Left ventricle myocardium superior (tissue), 1 donor: ENCODE measurements at regions not wholly inside any gene's neighbourhood (a gene's known extent, or its start where the extent isn't known, plus 50 kb on each side); places are given as distances from the start of the nearest gene placed in this dataset.
"Not testable (repeated sequence)": the region's sequence is repeated elsewhere in the genome, so short reads cannot be mapped to it uniquely, and the experiment has no call there.

Experiments
- ATAC-seq: fragments of 200-7000 bp; cut with Tn5 transposase; one replicate; pipeline ENCODE4 v1.9.1; 2020; ENCODE audit warnings: mild to moderate bottlenecking, moderate library complexity
- DNase-seq: peaks from one replicate; pipeline ENCODE4 v3.0.0-alpha.2; 2020
- intact Hi-C: fragments of 100-400 bp; cut with micrococcal nuclease; formaldehyde crosslinking; loops from one replicate; pipeline ENCODE4 v1.11.0; 2022
- donor health status: DM: no; HTN: yes; CAD: no; lungs with severe emphysema.

DNA sequence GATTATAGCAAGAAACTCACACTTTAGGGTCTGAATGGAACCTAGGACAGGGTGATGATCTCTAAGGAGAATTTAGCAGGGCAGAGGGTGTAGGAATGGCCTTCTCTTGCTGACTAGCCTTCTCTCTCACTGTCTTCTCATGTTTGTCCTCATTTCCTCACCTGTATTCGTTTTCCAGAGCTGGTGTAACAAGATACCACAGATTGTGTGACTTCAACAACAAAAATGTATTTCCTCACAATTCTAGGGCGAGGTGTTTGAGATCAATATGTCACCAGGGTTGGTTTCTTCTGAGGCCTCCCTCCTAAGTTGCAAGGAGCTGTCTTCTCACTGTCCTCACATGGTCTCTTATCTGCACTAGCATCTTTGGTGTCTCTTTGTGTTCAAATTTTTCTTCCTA is 177.9 kb upstream of the C1orf87 start:
- intact Hi-C loops, result no loop called here
- ATAC-seq (no peak), DNase-seq (no peak)

DNA sequence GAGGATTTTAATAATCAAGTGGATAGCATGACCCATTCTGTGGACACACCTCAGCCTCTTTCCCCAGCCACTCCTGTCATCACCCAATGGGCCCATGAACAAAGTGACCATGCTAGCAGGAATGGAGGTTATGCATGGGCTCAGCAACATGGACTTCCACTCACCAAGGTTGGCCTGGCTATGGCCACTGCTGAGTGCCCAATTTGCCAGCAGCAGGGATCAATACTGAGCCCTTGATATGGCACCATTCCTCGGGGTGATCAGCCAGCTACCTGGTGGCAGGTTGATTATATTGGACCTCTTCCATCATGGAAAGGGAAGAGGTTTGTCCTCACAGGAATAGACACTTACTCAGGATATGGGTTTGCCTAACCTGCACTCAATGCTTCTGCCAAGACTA is 173.9 kb upstream of the C1orf87 start:
- intact Hi-C loops, ATAC-seq, DNase-seq: not testable (repeated sequence)

DNA sequence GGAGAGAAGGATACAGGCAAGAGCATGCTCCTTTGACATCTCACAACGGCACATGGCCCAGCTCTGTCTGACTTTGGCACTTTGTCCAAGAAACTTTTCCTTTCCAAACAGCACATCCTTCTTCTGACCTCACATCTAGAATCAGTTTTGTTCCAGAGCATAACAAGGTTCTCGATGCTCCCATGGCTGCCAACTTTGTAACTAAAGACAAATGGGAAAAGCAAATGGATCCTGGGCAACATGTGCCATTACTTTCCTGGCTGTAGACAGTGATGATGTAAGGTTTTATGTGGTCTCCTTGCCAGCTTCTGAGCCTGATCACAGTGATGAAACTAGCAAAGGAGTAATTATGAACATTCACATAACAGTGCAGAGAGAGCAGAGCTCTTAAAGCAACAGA is 171.8 kb upstream of the C1orf87 start:
- ATAC-seq (no peak), DNase-seq (no peak)
- intact Hi-C loops, result no loop called here

DNA sequence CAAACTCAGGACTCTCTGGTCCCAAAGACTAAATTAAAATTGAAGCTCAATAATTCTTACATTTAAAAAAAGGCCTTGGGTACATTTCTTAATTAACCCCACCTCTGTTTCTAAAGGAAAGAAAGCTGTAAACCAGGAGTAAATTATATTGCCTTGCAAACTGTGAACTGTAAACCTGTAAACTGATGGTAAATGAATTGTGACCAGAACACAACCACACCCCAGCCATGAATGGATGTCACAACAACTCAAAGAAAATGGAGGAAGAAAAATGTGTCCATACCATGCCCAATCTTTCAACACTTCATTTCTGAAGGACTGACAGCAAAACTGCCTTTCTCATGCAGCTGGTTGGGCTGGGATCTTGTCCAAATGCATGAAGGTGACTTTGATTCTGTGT is 171.3 kb upstream of the C1orf87 start:
- intact Hi-C loops, result no loop called here
- DNase-seq, result no peak
- ATAC-seq, result no peak

DNA sequence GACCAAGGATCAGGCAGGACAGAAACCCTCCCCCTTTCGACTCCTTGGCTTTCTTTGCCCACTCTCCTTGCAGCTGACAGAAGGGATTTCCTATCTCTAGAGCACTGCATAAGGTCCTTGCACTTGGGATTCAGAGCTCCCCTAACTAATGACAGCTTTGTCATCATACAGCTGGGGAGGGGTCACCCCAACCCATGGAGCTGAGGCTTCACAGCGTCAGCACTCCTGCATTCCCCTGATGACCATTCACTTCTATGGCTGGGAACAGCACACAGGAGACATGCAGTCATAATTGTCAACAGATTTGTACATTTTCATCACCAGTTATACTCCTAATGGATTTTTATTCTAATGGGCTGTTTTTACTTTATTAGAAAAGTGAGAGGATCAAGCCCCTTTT is 161.7 kb upstream of the C1orf87 start:
- intact Hi-C loops, result no loop called here
- ATAC-seq (no peak), DNase-seq (no peak)

DNA sequence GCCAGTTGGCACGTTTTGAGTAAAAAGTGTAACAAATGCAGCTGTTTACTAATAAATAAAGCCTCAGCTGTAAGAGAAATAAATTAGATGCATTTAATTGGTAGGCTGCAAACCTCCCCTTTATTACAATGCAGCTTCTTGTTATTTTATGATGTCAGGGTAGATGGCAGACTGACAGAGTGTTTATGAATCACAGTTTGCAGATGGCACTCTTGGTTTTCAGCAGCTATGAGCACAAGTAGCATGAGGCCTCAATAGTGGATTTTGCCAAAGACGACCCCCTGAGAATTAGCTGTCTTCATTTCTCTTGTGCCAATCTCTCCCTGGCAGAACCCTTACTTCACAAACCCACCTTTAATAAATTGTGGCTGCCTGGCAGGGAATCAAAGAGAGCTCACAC is 161.2 kb upstream of the C1orf87 start:
- no peak for ATAC-seq
- no peak for DNase-seq
- intact Hi-C loops, result no loop called here

DNA sequence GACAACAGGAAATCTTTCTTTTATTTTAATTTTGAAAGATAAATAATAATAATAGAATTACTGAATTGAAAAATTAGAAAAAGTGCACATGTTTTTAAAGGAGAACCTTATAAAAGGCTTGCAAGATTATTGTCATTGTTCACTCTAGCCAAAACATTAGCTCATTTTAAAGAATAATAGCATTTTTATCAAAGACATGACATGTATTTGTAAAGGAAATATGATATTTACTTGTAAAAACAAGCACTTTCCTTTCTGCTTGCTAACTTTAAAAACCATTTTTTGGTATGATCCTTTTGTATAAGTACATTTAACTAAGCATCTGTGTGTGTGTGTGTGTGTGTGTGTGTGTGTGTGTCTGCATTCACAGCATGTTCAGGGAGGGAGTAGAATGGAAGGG is 156.3 kb upstream of the C1orf87 start:
- intact Hi-C loops, result no loop called here
- ATAC-seq (no peak), DNase-seq (no peak)

DNA sequence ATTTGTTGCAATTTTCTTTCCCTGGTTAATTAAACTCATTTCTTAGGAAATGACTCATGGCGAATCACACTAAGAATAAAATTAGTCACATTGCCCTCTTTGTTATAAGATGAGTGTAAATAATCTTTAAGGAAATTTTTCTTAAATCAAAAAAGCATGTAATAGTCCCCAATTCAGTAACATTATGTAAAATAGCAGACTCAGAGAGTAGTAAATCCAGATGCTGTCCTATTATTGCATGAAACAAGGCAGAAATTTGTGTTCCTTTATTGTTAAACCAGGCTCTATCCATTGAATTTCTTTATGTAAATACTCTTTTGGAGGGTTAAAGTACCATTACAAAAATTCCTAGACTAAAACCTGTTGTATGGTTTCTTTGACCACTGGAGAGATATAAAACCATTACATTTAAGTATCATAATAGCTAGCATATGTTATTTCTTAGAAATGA is 154.5 kb upstream of the C1orf87 start:
- intact Hi-C loops, result no loop called here
- DNase-seq, result no peak
- no peak for ATAC-seq

DNA sequence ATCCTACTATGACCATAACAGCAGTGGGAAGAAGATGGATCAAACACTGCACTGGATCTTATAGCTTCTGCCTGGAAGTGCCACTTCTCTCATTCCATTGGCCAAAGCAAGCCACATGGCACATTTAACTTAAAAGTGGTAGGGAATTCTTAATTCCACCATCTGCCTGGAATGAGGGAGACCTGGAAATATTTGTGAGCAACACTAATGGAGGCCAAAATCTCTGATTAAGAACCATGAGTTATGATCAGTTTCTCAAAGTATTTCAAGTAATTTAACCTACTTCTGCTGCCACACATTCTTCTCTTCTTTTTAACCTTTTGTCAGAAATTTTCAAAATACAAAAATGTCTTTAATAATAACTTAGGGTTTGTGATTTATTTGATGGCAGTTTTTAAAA is 154.0 kb upstream of the C1orf87 start:
- intact Hi-C loops, result no loop called here
- DNase-seq, result no peak
- no peak for ATAC-seq

DNA sequence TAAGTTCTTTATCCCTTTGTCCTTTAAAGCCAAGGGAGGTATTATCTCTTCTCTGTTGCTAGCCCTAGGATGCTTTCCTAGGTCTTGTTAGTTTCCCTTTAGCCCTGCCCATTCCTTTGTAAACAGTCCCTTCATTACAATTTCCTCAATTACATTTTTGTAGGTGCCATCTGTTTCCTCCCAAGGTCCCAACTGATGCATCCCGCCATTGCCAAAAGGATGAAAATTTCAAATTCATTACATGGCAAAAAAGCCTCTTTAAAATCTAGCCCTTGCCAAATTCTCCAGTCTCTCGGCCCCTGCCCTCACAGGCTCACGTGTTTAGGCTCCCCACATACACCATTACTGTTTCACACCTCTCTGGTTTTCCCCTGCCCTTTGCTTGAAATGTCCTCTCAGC is 151.9 kb upstream of the C1orf87 start:
- intact Hi-C loops, result no loop called here
- ATAC-seq, result no peak
- DNase-seq, result no peak

DNA sequence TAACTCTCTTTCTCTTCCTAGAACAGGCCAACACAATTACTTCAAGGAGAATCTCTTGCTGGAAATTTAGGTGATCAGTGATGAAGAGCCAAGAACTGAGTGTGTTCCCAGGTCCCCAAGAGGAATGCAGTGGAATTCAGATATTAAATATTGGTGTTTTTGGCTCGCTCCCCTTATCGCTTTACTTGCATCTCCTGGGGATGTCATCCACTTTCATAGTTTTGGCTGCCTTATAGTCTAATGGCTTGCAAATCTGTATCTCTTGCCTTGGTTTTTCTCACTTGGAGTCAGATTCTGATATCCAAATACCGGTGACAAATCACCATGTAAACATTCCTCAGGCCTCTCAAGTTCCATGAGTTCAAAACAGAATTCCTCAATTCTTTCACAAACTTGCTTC is 151.0 kb upstream of the C1orf87 start:
- DNase-seq (no peak), ATAC-seq (no peak)
- intact Hi-C loops, result no loop called here

DNA sequence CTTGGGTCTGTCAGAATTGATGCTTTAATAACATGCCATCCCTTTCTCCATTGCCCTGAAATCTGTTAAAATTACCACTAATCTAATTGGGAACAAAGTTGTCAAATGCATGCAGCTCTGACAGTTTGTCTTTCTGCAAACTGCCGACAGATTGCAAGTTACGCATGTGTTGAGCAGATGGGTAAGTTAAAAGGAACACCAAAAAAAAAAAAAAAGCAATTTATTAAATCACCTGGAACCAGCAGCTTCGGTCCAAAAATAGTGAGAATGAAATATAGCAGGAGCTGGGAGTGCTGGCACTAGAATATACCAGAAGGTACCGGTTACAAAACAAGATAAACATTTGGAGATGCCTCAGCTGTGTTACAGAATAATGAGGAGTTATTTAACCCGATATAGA is 149.6 kb upstream of the C1orf87 start:
- ATAC-seq, result no peak

DNA sequence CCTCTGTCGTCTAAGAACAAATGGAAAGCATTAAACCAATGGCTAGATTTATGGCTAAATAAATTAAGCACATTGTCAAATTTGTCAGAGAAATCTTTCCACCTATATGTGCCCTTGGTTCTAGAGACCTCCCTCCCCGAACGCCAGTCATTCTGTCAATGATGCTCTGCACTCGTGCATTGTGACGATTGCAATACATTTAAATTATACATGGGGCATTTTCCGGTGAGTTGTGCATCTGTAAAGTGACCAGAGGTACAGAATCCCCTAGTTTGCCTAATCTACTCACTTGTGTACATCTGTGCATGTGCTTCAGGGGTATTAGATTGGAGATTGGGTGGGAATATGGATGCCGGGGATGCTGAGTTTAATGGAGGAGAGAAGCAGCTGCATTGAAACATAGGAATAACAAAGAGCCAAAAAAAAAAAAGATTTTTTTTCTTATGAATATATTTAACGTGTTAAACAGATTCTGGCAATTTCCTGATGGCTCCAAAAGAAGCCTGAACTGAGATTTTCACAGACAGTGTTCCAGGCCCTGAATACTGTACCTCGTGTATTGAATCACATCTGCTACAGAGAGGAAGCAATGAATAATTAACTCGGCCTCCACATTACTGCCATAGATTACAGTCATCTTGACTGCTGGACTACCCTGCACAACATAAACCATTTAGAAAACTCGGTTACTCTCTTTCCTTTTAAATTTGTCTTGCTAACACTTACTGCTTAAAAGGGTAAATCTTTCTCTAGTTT is 149.0 kb upstream of the C1orf87 start:
- no peak for ATAC-seq
- no peak for DNase-seq
- intact Hi-C loops, result no loop called here

More for the DNA sequence above, 149.6 kb upstream of the C1orf87 start:
- no peak for DNase-seq
- intact Hi-C loops, result no loop called here

DNA sequence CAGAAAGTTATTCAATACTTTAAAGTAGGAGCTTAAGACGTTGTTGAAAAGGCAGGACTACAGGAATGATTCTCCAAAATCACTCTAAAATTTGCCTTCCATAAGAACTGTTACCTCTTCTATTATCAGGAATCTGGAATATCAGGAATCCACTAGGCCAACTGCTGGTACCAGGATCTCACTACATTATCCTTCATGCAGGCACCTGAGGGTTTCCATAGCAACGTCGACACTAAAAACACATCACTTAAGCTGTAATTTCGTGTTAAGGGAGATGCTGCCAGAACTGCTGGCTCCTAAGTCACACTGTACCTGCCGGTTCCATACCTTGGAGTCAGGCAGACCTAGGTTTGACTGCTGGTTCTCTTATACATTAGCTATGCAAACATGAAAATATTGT is 139.7 kb upstream of the C1orf87 start:
- intact Hi-C loops, result no loop called here
- ATAC-seq, result no peak
- DNase-seq, result no peak

DNA sequence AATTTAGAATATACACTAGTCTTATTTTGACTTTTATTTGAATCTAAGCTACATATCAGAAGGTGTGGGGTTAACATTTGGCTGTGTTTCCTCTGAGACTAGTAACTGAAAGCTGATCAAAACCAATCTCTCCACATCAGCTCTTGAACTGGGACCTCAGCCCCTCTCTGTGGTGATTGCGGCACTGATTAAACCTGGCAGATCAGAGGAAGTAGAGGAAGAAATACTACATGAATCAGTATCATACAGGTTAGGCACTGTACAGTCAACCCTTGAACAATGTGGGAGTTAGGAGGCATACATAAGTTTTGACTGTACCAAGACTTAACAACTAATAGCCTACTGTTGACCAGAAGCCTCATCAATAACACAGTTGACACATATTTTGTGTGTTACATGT is 122.5 kb upstream of the C1orf87 start:
- intact Hi-C loops, result no loop called here
- DNase-seq, result no peak
- no peak for ATAC-seq

DNA sequence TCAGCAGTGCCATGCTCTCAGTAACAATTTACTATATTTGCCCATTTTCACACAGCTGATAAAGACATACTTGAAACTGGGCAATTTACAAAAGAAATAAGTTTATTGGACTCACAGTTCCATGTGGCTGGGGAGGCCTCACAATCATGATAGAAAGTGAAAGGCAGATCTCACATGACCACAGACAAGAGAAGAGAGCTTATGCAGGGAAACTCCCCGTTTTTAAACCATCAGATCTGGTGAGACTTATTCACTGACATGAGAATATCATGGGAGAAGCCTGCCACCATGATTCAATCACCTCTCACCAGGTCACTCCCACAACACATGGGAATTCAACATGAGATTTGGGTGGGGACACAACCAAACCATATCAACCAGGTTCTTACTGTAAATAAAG is 112.1 kb upstream of the C1orf87 start:
- no peak for DNase-seq
- intact Hi-C loops, result no loop called here
- no peak for ATAC-seq

DNA sequence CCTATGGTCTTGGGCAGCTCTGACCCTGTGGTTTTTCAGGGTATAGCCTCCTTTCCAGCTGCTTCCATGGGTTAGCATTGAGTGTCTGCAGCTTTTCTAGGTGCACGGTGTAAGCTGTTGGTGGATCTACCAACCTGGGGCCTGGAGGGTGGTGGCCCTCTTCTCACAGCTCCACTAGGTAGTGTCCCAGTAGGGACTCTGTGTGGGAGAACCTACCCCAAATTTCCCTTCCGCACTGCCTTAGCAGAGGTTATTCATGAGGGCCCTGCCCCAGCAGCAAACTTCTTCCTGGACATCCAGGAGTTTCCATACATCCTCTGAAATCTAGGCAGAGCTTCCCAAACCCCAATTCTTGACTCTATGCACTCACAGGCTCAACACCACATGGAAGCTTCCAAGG is 111.0 kb upstream of the C1orf87 start:
- DNase-seq (no peak), ATAC-seq (no peak)
- intact Hi-C loops, result no loop called here

DNA sequence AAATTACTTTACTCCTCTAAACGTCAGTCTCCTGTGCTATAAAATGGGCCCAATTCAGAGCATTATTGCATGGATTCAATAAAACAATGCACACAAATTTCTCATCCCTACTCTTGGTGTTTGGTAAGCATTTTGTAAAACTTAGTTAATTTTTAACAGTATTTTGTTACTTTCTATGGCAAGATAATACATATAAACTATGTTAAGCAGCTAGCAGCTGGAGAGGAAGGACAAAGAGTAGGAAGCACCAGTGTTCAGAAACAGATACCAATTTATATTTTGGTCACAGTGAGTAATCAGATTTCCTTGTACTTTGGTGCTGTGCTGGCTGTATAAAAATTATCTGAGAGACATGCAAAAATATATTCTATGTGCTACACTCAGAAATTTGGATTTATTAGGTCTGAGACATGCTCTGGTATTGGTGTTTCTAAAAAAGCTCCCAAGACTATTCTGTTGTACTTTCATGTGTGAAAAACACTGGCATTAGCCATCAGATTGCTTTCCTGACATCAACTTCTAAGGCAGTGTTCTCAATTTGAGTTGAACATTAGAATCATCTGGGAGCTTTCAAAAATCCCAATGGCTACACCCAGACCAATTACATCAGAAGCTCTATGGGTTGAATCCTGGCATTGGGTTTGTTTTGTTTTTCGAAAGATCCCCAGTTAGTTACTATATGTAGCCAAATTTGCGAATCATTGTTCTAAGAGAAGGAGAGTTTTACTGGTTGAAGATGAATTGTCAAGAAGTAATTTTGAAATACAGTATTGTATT is 100.3 kb upstream of the C1orf87 start:
- DNase-seq (no peak), ATAC-seq (no peak)
- intact Hi-C loops, result no loop called here

DNA sequence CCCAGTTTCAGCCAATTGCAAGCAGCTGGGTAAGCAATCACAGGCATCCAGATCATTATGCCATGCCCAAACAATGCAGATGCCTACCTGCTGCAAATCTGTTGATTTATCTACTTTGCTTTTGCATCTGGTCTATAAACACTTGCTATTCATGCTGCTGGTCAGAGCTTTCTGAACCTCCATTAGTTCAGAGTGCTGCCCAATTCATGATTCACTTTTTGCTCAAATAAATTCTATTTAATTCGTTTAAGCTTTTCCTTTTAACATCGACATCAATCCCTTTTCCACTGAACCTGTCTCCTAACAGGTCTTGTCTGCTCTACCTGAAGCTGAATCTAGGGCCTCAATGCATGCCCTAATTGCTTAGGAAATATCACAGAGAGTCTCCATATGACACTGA is 99.4 kb upstream of the C1orf87 start:
- intact Hi-C loops, result no loop called here

DNA sequence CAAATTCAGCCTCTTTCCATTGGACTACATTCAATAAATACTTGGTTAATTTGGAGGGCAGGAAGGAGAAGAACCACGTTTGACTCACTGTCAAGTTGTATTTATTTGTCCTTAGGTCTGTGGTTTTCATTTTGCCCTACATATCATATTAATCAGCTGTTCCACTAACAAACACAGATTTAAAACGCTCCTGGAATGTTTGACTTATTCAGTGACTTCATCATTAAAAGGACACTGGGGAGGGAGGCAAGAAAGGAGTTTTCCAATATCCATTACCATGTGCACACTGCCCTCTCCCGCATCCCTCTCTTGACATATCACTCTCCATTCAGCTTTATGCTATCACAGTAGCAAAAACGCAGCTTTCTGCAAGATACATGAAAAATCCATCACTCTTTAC is 98.2 kb upstream of the C1orf87 start:
- ATAC-seq, result no peak
- no peak for DNase-seq
- intact Hi-C loops, result no loop called here

More for the DNA sequence above, 99.4 kb upstream of the C1orf87 start:
- ATAC-seq (no peak), DNase-seq (no peak)

DNA sequence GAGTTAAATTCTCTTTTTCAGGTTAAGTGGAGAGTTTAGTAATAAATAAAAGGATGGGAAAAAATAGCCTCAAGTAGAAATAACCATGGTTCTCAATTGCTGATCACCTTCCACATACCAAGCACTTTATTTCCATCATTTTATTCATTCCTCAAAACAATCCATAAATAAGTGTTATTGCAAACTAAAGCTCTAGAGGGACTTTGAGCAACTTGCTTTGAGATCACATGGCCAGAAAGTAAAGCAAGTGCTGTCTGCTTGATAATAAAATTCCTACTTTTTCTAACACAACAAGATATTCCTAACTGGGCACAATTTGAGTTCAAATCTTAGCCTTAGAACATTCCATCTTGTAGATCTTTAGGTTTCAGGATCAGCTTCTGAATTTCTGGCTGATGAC is 97.1 kb upstream of the C1orf87 start:
- intact Hi-C loops, result no loop called here
- ATAC-seq (no peak), DNase-seq (no peak)
